ENCODE measurements at regions not wholly inside any gene's neighbourhood (a gene's known extent, or its start where the extent isn't known, plus 50 kb on each side); places are given as distances from the start of the nearest gene placed in this dataset.

DNA sequence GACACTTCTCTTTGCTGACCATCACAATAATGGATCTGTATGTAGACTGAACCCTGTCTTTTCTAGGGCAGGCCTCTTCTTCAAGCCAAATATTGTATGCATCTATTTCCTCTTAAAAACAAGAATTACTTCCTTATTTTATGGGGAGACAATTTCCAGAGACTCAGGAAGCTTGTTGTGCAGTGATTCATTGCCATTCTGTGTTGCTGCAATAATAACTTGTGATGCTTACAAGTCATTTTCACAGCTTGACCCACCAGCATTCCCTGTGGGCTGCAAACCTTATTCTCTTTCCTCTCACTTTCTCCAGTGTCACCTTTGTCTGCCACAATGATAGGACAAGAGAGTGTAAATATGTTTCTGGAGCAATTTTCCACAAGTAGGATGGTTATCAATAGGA lies 276.7 kb upstream of the SGO1 start:
- no peaks in the 10 kb centered on the region for H3F3A ChIP-seq (ENCODE audit: insufficient read depth, low read length, poor library complexity, severe bottlenecking)
- H3K79me2 ChIP-seq (replicated peaks; ENCODE audit: insufficient read depth, low read length) = no peaks in the 10 kb centered on the region
- H4K20me1 ChIP-seq (ENCODE audit: insufficient read depth) = no peaks in the 10 kb centered on the region
- no peak overlapping the region for H3K27ac ChIP-seq (ENCODE audit: low read length)
- H2AFZ ChIP-seq (ENCODE audit: low read depth, low read length) = no peak overlapping the region
- no peaks in the 10 kb centered on the region for H3K9me2 ChIP-seq (ENCODE audit: insufficient read depth, low read length)
- H3K36me3 ChIP-seq (ENCODE audit: insufficient read depth, low read length) = no peaks in the 10 kb centered on the region
- no peaks in the 10 kb centered on the region for H3K9me3 ChIP-seq (ENCODE audit: low read length)
- no peak overlapping the region for H3K4me2 ChIP-seq (ENCODE audit: low read length)
- peak; percentile 59 for TF ChIP-seq POLR2AphosphoS5 (IDR thresholded peaks at IDR 0.05)
- TF ChIP-seq, protein P1, sequence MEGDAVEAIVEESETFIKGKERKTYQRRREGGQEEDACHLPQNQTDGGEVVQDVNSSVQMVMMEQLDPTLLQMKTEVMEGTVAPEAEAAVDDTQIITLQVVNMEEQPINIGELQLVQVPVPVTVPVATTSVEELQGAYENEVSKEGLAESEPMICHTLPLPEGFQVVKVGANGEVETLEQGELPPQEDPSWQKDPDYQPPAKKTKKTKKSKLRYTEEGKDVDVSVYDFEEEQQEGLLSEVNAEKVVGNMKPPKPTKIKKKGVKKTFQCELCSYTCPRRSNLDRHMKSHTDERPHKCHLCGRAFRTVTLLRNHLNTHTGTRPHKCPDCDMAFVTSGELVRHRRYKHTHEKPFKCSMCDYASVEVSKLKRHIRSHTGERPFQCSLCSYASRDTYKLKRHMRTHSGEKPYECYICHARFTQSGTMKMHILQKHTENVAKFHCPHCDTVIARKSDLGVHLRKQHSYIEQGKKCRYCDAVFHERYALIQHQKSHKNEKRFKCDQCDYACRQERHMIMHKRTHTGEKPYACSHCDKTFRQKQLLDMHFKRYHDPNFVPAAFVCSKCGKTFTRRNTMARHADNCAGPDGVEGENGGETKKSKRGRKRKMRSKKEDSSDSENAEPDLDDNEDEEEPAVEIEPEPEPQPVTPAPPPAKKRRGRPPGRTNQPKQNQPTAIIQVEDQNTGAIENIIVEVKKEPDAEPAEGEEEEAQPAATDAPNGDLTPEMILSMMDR (IDR thresholded peaks at IDR 0.05; ENCODE audit: poor library complexity, severe bottlenecking) = no peak
- TF ChIP-seq, protein P2, sequence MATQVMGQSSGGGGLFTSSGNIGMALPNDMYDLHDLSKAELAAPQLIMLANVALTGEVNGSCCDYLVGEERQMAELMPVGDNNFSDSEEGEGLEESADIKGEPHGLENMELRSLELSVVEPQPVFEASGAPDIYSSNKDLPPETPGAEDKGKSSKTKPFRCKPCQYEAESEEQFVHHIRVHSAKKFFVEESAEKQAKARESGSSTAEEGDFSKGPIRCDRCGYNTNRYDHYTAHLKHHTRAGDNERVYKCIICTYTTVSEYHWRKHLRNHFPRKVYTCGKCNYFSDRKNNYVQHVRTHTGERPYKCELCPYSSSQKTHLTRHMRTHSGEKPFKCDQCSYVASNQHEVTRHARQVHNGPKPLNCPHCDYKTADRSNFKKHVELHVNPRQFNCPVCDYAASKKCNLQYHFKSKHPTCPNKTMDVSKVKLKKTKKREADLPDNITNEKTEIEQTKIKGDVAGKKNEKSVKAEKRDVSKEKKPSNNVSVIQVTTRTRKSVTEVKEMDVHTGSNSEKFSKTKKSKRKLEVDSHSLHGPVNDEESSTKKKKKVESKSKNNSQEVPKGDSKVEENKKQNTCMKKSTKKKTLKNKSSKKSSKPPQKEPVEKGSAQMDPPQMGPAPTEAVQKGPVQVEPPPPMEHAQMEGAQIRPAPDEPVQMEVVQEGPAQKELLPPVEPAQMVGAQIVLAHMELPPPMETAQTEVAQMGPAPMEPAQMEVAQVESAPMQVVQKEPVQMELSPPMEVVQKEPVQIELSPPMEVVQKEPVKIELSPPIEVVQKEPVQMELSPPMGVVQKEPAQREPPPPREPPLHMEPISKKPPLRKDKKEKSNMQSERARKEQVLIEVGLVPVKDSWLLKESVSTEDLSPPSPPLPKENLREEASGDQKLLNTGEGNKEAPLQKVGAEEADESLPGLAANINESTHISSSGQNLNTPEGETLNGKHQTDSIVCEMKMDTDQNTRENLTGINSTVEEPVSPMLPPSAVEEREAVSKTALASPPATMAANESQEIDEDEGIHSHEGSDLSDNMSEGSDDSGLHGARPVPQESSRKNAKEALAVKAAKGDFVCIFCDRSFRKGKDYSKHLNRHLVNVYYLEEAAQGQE (IDR thresholded peaks at IDR 0.05; ENCODE audit: borderline replicate concordance) = peak; percentile 49
- H3K4me3 ChIP-seq (ENCODE audit: low read length) = no peak overlapping the region
- H3K27me3 ChIP-seq (ENCODE audit: insufficient read depth, low read depth, low read length) = no peaks in the 10 kb centered on the region
- no peak overlapping the region for H3K9ac ChIP-seq (ENCODE audit: low read length)

DNA sequence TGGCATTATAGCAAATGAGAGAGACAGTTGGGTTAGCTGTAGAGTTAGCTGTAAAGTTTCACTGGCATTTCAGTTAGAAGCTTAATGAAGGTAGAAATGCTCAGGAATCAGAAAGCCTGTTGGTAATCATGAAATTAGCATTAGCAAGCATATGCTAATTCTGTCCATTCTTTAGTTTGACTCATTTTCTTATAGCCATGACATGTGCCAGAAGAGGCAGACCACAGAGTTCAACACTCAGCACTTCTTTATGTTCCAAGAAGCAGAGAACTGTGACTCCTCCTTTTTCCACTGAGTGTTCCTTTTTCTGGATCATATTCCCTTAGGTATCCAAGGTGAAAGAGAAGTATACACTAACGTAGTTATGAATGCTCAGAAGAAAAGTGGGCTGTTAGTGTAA lies 276.2 kb upstream of the SGO1 start:
- Histone ChIP-seq H3K27me3 (ENCODE audit: insufficient read depth, low read depth, low read length) (no peaks in the 10 kb centered on the region), H3K9me2 (ENCODE audit: insufficient read depth, low read length) (no peaks in the 10 kb centered on the region), H3K9ac (ENCODE audit: low read length) (no peak overlapping the region), H3K27ac (ENCODE audit: low read length) (no peak overlapping the region), H3K4me3 (ENCODE audit: low read length) (no peak overlapping the region), H4K20me1 (ENCODE audit: insufficient read depth) (no peaks in the 10 kb centered on the region), H3K79me2 (replicated peaks; ENCODE audit: insufficient read depth, low read length) (no peaks in the 10 kb centered on the region), H3F3A (ENCODE audit: insufficient read depth, low read length, poor library complexity, severe bottlenecking) (no peaks in the 10 kb centered on the region), H3K9me3 (ENCODE audit: low read length) (no peaks in the 10 kb centered on the region), H2AFZ (ENCODE audit: low read depth, low read length) (no peak overlapping the region), H3K36me3 (ENCODE audit: insufficient read depth, low read length) (no peaks in the 10 kb centered on the region), H3K4me2 (ENCODE audit: low read length) (no peak overlapping the region)
- TF ChIP-seq RAD21 (conservative IDR thresholded peaks at IDR 0.05) (no peak), EZH2 (IDR thresholded peaks at IDR 0.05; ENCODE audit: borderline replicate concordance, insufficient read depth, low read length, poor library complexity, severe bottlenecking) (no peak), POLR2AphosphoS5 (IDR thresholded peaks at IDR 0.05) (no peak), EP300 (conservative IDR thresholded peaks at IDR 0.05; ENCODE audit: poor library complexity, severe bottlenecking) (no peak), SMC3 (conservative IDR thresholded peaks at IDR 0.05; ENCODE audit: poor library complexity) (no peak), MXI1 (conservative IDR thresholded peaks at IDR 0.05; ENCODE audit: poor library complexity, severe bottlenecking) (no peak), TAF1 (IDR thresholded peaks at IDR 0.05; ENCODE audit: low read depth) (no peak)
- TF ChIP-seq, protein P2 (IDR thresholded peaks at IDR 0.05; ENCODE audit: borderline replicate concordance) = no peak
- TF ChIP-seq, protein P1 (IDR thresholded peaks at IDR 0.05; ENCODE audit: poor library complexity, severe bottlenecking) = no peak

Data from neural cell (in vitro differentiated cells).